Upper lobe of left lung (tissue), 4 donors: ENCODE measurements at regions not wholly inside any gene's neighbourhood (a gene's known extent, or its start where the extent isn't known, plus 50 kb on each side); places are given as distances from the start of the nearest gene placed in this dataset.

Experiments
- EP300 ChIP-seq, 4 donors: sonication (generic); formaldehyde crosslinking; IDR thresholded peaks; one replicate each; pipeline ENCODE4 v1.5.1; 2017; ENCODE audit warnings: antibody characterized with exemption in 4 of 4, control low read depth in 2 of 4
- POLR2A ChIP-seq, 4 donors: fragments of 450-650 bp; IDR thresholded peaks; one replicate each; pipeline ENCODE4 v1.5.1; 2016 to 2017; ENCODE audit warnings: antibody characterized with exemption in 4 of 4, mild to moderate bottlenecking in 2 of 4
- TF ChIP-seq, protein P1 (sequence below), 6 experiments: fragments of 450-650 bp in 4 of 6; fragments of 200-600 bp in 2 of 6; sonication (generic) in 2 of 6; IDR thresholded peaks; one replicate each; pipeline ENCODE4 v1.5.1; 2016 to 2019; ENCODE audit warnings: antibody characterized with exemption in 6 of 6

GRCh38 chr3:177977381-177978158, 558.7 kb upstream of the KCNMB2 start:
- TF ChIP-seq, protein P1, sequence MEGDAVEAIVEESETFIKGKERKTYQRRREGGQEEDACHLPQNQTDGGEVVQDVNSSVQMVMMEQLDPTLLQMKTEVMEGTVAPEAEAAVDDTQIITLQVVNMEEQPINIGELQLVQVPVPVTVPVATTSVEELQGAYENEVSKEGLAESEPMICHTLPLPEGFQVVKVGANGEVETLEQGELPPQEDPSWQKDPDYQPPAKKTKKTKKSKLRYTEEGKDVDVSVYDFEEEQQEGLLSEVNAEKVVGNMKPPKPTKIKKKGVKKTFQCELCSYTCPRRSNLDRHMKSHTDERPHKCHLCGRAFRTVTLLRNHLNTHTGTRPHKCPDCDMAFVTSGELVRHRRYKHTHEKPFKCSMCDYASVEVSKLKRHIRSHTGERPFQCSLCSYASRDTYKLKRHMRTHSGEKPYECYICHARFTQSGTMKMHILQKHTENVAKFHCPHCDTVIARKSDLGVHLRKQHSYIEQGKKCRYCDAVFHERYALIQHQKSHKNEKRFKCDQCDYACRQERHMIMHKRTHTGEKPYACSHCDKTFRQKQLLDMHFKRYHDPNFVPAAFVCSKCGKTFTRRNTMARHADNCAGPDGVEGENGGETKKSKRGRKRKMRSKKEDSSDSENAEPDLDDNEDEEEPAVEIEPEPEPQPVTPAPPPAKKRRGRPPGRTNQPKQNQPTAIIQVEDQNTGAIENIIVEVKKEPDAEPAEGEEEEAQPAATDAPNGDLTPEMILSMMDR (IDR thresholded peaks at IDR 0.05) = no peak
- no peak for TF ChIP-seq EP300 (IDR thresholded peaks at IDR 0.05)
- TF ChIP-seq POLR2A (IDR thresholded peaks at IDR 0.05) = no peak
